ENCODE measurements at regions not wholly inside any gene's neighbourhood (a gene's known extent, or its start where the extent isn't known, plus 50 kb on each side); places are given as distances from the start of the nearest gene placed in this dataset.

DNA sequence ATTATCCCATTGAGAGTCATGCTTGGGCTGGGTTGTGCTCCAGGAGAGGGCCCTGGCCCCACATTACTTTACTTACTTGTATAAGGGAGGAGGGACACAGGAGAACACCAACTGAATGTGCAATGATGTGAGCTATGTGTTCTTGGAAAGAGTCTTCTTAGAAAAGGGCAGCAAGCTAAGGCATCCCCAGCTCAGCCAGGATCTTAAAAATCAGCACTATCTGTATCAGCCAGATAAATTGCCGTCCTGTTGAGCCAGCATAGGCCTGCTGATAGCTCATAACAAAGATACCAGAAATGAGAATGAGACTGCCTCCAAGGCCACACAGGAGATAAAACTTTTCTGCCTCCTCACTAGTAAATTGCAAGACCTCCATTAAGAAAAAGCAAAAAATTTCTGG, 357.5 kb downstream of the CAAP1 start:
- TF ChIP-seq, protein P1, sequence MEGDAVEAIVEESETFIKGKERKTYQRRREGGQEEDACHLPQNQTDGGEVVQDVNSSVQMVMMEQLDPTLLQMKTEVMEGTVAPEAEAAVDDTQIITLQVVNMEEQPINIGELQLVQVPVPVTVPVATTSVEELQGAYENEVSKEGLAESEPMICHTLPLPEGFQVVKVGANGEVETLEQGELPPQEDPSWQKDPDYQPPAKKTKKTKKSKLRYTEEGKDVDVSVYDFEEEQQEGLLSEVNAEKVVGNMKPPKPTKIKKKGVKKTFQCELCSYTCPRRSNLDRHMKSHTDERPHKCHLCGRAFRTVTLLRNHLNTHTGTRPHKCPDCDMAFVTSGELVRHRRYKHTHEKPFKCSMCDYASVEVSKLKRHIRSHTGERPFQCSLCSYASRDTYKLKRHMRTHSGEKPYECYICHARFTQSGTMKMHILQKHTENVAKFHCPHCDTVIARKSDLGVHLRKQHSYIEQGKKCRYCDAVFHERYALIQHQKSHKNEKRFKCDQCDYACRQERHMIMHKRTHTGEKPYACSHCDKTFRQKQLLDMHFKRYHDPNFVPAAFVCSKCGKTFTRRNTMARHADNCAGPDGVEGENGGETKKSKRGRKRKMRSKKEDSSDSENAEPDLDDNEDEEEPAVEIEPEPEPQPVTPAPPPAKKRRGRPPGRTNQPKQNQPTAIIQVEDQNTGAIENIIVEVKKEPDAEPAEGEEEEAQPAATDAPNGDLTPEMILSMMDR (conservative IDR thresholded peaks at IDR 0.05; ENCODE audit: low read depth, low read length), result no peak
- no peak for TF ChIP-seq EZH2 (IDR thresholded peaks at IDR 0.05; ENCODE audit: borderline replicate concordance, low read depth, low read length, poor library complexity, severe bottlenecking)

All from A673 (cell line).